Natural killer cell (primary cell): ENCODE measurements at regions not wholly inside any gene's neighbourhood (a gene's known extent, or its start where the extent isn't known, plus 50 kb on each side); places are given as distances from the start of the nearest gene placed in this dataset.

Experiments
- ATAC-seq, 3 donors: fragments of 150-1000 bp in 2 of 3; fragments of 200-7000 bp in 1 of 3; cut with Tn5 transposase; 1 replicate in 1 of 3; 2 replicates in 2 of 3; pipeline ENCODE4 v1.10.0; 2021; ENCODE audit warnings: mild to moderate bottlenecking in 2 of 3, moderate library complexity in 2 of 3
- DNase-seq, 2 donors: peaks; one replicate each; pipeline versions ENCODE4 v3.0.0 to v3.0.0-alpha.2; 2013 to 2021; ENCODE audit warnings: mixed read lengths in 1 of 2
- H3K27ac ChIP-seq: one replicate; pipeline ENCODE4 v1.5.1; 2013; ENCODE audit warnings: mild to moderate bottlenecking, low read length
- H3K27me3 ChIP-seq: one replicate; pipeline ENCODE4 v1.6.1; 2013; ENCODE audit warnings: low read length; ENCODE audit not compliant: control insufficient read depth, insufficient read depth
- H3K36me3 ChIP-seq: one replicate; pipeline ENCODE4 v1.6.1; 2013; ENCODE audit warnings: low read length; ENCODE audit not compliant: control insufficient read depth, insufficient read depth
- H3K4me1 ChIP-seq: one replicate; pipeline ENCODE4 v1.6.1; 2013; ENCODE audit warnings: low read length; ENCODE audit not compliant: control insufficient read depth, insufficient read depth
- H3K4me3 ChIP-seq: one replicate; pipeline ENCODE4 v1.5.1; 2013; ENCODE audit warnings: low read length
- H3K9me3 ChIP-seq: one replicate; pipeline ENCODE4 v1.6.1; 2013; ENCODE audit warnings: low read length; ENCODE audit not compliant: control insufficient read depth, insufficient read depth
- H3K27ac Mint-ChIP-seq, 2 donors: one replicate each; pipeline ENCODE4 v1.8.0; 2022; ENCODE audit warnings: mild to moderate bottlenecking in 2 of 2, mixed read lengths in 2 of 2, moderate library complexity in 1 of 2
- H3K27me3 Mint-ChIP-seq, 2 donors: one replicate each; pipeline ENCODE4 v1.8.0; 2022; ENCODE audit warnings: low read depth in 2 of 2, mixed read lengths in 2 of 2
- H3K36me3 Mint-ChIP-seq: one replicate; pipeline ENCODE4 v1.8.0; 2022; ENCODE audit warnings: mixed read lengths
- H3K4me1 Mint-ChIP-seq, 2 donors: one replicate each; pipeline ENCODE4 v1.8.0; 2022; ENCODE audit warnings: mixed read lengths in 2 of 2
- H3K4me3 Mint-ChIP-seq: one replicate; pipeline ENCODE4 v1.8.0; 2022; ENCODE audit warnings: mild to moderate bottlenecking, moderate library complexity, mixed read lengths
- H3K9me3 Mint-ChIP-seq, 2 donors: one replicate each; pipeline ENCODE4 v1.8.0; 2022; ENCODE audit warnings: mixed read lengths in 2 of 2
- WGBS: methylation state at CpG from one replicate; pipeline ENCODE4 v1.1.7; 2013; ENCODE audit warnings: missing lambda C conversion rate; ENCODE audit not compliant: insufficient coverage; 5-methylcytosine and 5-hydroxymethylcytosine counted together
- intact Hi-C: fragments of 100-400 bp; cut with micrococcal nuclease; formaldehyde crosslinking; loops from one replicate; pipeline ENCODE4 v1.14.2; 2022
- TF ChIP-seq, protein P1 (sequence below): fragments of 200-600 bp; IDR thresholded peaks from one replicate; pipeline ENCODE4 v1.8.0; 2022; ENCODE audit warnings: antibody characterized with exemption

DNA sequence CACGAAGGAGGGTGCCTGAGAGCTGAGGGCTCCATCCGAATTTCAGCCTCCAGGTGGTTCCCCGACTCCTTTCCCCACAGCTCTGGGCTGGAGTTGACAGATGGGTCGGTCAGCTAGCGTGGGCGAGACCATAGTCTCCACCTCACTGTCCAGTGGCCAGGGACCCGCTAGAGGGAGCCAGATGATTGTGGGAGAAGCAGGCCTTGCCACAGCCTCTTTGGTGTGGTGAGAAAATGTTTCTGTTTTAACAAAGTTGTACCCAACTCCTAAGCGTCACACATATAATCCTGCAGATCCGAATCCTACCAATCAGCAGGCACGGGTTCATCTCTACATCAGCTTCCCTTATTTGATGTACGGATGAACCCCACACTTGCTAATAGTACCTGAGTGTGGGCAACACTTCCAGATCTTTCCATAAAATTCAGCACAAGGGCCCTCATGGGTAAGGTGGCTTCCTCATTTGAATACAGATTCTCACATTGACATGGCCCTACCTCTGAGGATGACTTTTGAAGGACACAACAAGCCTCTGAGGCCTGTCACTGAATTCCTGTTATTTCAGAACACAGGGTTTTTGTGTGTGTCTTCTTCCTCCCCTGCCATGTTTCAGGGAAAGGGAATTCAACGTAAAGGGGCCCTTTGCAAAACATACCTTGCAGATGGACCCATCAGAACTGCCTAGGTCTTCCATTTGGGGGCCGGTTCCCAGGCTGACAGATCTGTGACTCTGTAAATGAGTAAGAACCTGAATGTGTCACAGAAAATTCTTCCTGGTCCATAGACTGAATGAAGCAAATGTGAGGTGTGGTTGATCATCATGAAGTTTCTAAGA, 103.2 kb upstream of the DUSP22 start:
- DNase-seq: peak; percentile 69 to 86
- no peaks in the 10 kb centered on the region for H3K36me3 ChIP-seq
- H3K9me3 Mint-ChIP-seq: no peaks in the 10 kb centered on the region
- TF ChIP-seq, protein P1, sequence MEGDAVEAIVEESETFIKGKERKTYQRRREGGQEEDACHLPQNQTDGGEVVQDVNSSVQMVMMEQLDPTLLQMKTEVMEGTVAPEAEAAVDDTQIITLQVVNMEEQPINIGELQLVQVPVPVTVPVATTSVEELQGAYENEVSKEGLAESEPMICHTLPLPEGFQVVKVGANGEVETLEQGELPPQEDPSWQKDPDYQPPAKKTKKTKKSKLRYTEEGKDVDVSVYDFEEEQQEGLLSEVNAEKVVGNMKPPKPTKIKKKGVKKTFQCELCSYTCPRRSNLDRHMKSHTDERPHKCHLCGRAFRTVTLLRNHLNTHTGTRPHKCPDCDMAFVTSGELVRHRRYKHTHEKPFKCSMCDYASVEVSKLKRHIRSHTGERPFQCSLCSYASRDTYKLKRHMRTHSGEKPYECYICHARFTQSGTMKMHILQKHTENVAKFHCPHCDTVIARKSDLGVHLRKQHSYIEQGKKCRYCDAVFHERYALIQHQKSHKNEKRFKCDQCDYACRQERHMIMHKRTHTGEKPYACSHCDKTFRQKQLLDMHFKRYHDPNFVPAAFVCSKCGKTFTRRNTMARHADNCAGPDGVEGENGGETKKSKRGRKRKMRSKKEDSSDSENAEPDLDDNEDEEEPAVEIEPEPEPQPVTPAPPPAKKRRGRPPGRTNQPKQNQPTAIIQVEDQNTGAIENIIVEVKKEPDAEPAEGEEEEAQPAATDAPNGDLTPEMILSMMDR: peak; percentile 79
- peaks cover 4 to 28% of the 10 kb centered on the region in 2 donors for H3K4me1 Mint-ChIP-seq
- 27% methylated on average over 13 of the region's 13 CpGs for WGBS
- H3K4me3 Mint-ChIP-seq: no peak overlapping the region
- H3K4me3 ChIP-seq: no peak overlapping the region
- peaks cover 17% of the 10 kb centered on the region for H3K4me1 ChIP-seq
- ATAC-seq: peak; percentile 85 to 97 (median 89)
- no peak overlapping the region for H3K27ac Mint-ChIP-seq
- no peaks in the 10 kb centered on the region for H3K27me3 ChIP-seq
- H3K36me3 Mint-ChIP-seq: no peaks in the 10 kb centered on the region
- H3K27me3 Mint-ChIP-seq: no peaks in the 10 kb centered on the region
- H3K27ac ChIP-seq: no peak overlapping the region
- H3K9me3 ChIP-seq: no peaks in the 10 kb centered on the region
- intact Hi-C loops: loop anchor here (1.0 kb wide), 1 partner anchor 220 kb away; no protein-coding TSS in a partner anchor

DNA sequence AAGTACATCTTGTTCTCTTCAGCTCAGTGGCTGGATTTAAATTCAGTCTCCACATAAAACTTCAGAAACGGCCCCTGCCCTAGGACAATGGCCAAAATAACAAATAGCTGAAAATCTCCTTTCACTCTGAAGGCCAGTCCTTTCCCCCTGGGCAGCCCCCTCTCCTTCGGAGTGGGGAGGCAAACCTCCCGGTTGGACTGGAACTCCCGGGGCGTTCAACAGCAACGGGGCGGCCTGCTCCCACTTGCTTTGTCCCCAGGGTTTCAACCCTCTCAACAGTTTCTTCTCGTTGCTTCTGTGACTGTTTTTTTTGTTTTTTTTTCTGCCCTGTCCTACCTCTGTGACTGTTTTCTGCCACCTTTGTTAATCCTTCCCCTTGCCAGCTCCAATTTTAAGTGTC, 102.6 kb upstream of the DUSP22 start:
- no peaks in the 10 kb centered on the region for H3K9me3 ChIP-seq
- H3K36me3 Mint-ChIP-seq: no peaks in the 10 kb centered on the region
- no peaks in the 10 kb centered on the region for H3K36me3 ChIP-seq
- no peak for ATAC-seq
- intact Hi-C loops: loop anchor here (1.0 to 5.0 kb wide), 2 partner anchors 103 to 220 kb away; partner anchors contain the start of gene DUSP22
- H3K27ac Mint-ChIP-seq: peak overlapping the region; percentile 12 to 76
- H3K27me3 Mint-ChIP-seq: no peaks in the 10 kb centered on the region
- no peaks in the 10 kb centered on the region for H3K27me3 ChIP-seq
- peaks cover 11 to 33% of the 10 kb centered on the region in 2 donors for H3K4me1 Mint-ChIP-seq
- DNase-seq: no peak
- 66% methylated on average over 8 of the region's 8 CpGs for WGBS
- H3K4me1 ChIP-seq: peaks cover 22% of the 10 kb centered on the region
- H3K9me3 Mint-ChIP-seq: no peaks in the 10 kb centered on the region
- H3K4me3 ChIP-seq: no peak overlapping the region
- H3K27ac ChIP-seq: no peak overlapping the region
- TF ChIP-seq, protein P1: no peak
- H3K4me3 Mint-ChIP-seq: no peak overlapping the region

DNA sequence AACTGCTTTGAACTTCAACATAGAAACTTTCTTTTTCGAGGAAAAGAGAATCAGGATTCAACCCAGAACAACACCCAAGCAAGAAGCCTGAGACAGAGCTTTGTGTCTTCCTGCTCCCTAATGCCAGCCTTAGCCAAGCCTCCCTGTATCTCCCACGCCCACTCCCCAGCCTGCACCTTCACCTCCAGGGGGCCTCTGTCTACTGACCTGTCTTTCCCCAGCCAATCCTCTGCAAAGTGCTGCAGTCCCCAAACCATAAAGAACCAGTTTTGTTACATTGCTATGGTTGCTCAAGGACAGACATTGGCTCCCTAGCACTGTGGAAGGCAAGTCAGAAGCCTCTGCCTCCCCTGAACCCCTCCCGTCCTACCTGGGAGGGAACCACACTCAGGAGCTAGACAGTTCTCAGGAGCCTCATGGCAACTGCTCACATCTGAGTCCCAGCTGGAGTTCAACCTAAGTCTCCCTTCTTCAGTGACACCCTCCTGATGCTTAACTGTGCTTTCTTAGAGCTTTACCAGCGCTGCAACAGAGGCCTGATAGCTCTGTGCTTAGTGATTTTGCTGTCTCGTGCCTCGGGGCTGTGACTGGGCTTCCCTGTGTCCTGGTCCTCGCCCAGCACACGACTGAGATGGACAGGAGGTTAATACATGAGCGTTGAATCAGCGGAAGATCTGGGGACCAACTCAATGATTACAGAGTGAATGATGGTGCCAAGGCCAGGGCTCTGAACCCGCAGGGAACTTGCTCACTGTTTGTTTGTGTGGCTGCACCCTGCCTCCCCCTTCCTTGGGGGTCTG, 101.5 kb upstream of the DUSP22 start:
- H3K4me3 Mint-ChIP-seq: no peak overlapping the region
- intact Hi-C loops: loop anchor here (5.0 kb wide), 1 partner anchor 102 kb away; the partner anchor contains the start of gene DUSP22
- H3K27me3 Mint-ChIP-seq: no peaks in the 10 kb centered on the region
- peak overlapping the region in 1 of 2 donors; percentile 76 for H3K27ac Mint-ChIP-seq
- Histone ChIP-seq H3K27ac (no peak overlapping the region), H3K4me1 (peaks cover 27% of the 10 kb centered on the region), H3K27me3 (no peaks in the 10 kb centered on the region), H3K4me3 (no peak overlapping the region), H3K36me3 (no peaks in the 10 kb centered on the region), H3K9me3 (no peaks in the 10 kb centered on the region)
- DNase-seq (peak in 1 of 2 donors; percentile 24), ATAC-seq (no peak)
- H3K4me1 Mint-ChIP-seq: peaks cover 17 to 39% of the 10 kb centered on the region in 2 donors
- H3K9me3 Mint-ChIP-seq: no peaks in the 10 kb centered on the region
- 83% methylated on average over 11 of the region's 11 CpGs for WGBS
- TF ChIP-seq, protein P1: no peak
- no peaks in the 10 kb centered on the region for H3K36me3 Mint-ChIP-seq
